Hepatocyte (in vitro differentiated cells): ENCODE measurements at regions not wholly inside any gene's neighbourhood (a gene's known extent, or its start where the extent isn't known, plus 50 kb on each side); places are given as distances from the start of the nearest gene placed in this dataset.

Source experiments
- EZH2 ChIP-seq: fragments of 200-600 bp; sonication (generic); IDR thresholded peaks from 2 replicates; pipeline ENCODE4 v1.6.1; 2016; ENCODE audit warnings: antibody characterized with exemption, mild to moderate bottlenecking, borderline replicate concordance
- TF ChIP-seq, protein P1 (sequence below): fragments of 200-600 bp; sonication (generic); IDR thresholded peaks from 2 replicates; pipeline ENCODE4 v1.5.1; 2016; ENCODE audit warnings: antibody characterized with exemption, mild to moderate bottlenecking; ENCODE audit not compliant: poor library complexity

DNA sequence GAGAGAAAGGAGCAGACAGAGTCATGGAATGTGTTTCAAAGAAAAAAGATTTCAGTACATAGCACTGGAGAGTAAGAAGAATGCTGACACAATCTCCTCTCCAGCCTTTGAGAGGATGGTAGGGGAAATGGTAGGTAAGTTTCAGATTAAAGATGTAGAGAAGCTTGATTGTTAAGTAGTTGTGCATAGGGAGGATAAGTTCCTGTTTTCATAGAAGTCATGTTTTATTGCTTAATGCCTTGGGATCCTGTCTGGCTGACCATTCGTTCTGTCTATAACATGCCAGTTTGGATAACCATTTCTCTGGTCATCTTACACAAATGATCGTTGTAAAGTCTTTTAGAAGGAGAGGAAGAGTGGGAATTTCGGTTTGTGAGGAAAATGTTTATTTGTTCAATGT, 95.7 kb upstream of the IGSF10 start:
- TF ChIP-seq, protein P1, sequence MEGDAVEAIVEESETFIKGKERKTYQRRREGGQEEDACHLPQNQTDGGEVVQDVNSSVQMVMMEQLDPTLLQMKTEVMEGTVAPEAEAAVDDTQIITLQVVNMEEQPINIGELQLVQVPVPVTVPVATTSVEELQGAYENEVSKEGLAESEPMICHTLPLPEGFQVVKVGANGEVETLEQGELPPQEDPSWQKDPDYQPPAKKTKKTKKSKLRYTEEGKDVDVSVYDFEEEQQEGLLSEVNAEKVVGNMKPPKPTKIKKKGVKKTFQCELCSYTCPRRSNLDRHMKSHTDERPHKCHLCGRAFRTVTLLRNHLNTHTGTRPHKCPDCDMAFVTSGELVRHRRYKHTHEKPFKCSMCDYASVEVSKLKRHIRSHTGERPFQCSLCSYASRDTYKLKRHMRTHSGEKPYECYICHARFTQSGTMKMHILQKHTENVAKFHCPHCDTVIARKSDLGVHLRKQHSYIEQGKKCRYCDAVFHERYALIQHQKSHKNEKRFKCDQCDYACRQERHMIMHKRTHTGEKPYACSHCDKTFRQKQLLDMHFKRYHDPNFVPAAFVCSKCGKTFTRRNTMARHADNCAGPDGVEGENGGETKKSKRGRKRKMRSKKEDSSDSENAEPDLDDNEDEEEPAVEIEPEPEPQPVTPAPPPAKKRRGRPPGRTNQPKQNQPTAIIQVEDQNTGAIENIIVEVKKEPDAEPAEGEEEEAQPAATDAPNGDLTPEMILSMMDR: no peak
- TF ChIP-seq EZH2: no peak
